Smooth muscle cell (in vitro differentiated cells): ENCODE measurements at regions not wholly inside any gene's neighbourhood (a gene's known extent, or its start where the extent isn't known, plus 50 kb on each side); places are given as distances from the start of the nearest gene placed in this dataset.
"Not testable (repeated sequence)": the region's sequence is repeated elsewhere in the genome, so short reads cannot be mapped to it uniquely, and the experiment has no call there.

Experiments
- DNase-seq: peaks from one replicate; lab custom pipeline; 2025; ENCODE audit not compliant: unreplicated experiment; lab: John Stamatoyannopoulos, UW
- H2AFZ ChIP-seq: fragments of 200-600 bp; sonication (generic); 2 replicates; pipeline ENCODE4 v1.6.0; 2016; ENCODE audit warnings: antibody characterized with exemption, low read depth, mild to moderate bottlenecking
- H3F3A ChIP-seq: fragments of 200-600 bp; sonication (generic); 2 replicates; pipeline ENCODE4 v1.6.0; 2017; ENCODE audit warnings: antibody characterized with exemption, low read depth
- H3K27ac ChIP-seq: fragments of 200-600 bp; sonication (generic); 2 replicates; pipeline ENCODE4 v1.5.1; 2016; ENCODE audit warnings: low read depth, mild to moderate bottlenecking
- H3K27me3 ChIP-seq: fragments of 200-600 bp; sonication (generic); 2 replicates; pipeline ENCODE4 v1.6.1; 2016; ENCODE audit warnings: low read depth, mild to moderate bottlenecking
- H3K36me3 ChIP-seq: fragments of 200-600 bp; sonication (generic); 2 replicates; pipeline ENCODE4 v1.5.1; 2016; ENCODE audit warnings: low read depth
- H3K4me1 ChIP-seq: fragments of 200-600 bp; sonication (generic); 2 replicates; pipeline ENCODE4 v1.5.1; 2016; ENCODE audit warnings: low read depth
- H3K4me2 ChIP-seq: fragments of 200-600 bp; sonication (generic); 2 replicates; pipeline ENCODE4 v1.6.0; 2016; ENCODE audit warnings: mild to moderate bottlenecking
- H3K4me3 ChIP-seq: fragments of 200-600 bp; sonication (generic); 2 replicates; pipeline ENCODE4 v1.5.1; 2016; ENCODE audit warnings: mild to moderate bottlenecking
- H3K79me2 ChIP-seq: fragments of 200-600 bp; sonication (generic); 2 replicates; pipeline ENCODE4 v1.6.0; 2016; ENCODE audit warnings: low read depth, mild to moderate bottlenecking
- H3K9ac ChIP-seq: fragments of 200-600 bp; sonication (generic); 2 replicates; pipeline ENCODE4 v1.6.0; 2016; ENCODE audit warnings: low read depth
- H3K9me3 ChIP-seq: fragments of 200-600 bp; sonication (generic); replicated peaks from 2 replicates; pipeline ENCODE4 v1.5.1; 2016; ENCODE audit warnings: low read depth
- H4K20me1 ChIP-seq: fragments of 200-600 bp; sonication (generic); 2 replicates; pipeline ENCODE4 v1.6.0; 2016; ENCODE audit warnings: low read depth
- CTCF ChIP-seq: fragments of 200-600 bp; sonication (generic); IDR thresholded peaks from 2 replicates; pipeline ENCODE4 v1.5.1; 2017; ENCODE audit warnings: borderline replicate concordance, mild to moderate bottlenecking, antibody characterized with exemption; ENCODE audit not compliant: insufficient read depth, poor library complexity, severe bottlenecking
- WGBS: methylation state at CpG from one replicate; pipeline ENCODE4 v1.1.7; 2016; ENCODE audit warnings: low lambda C conversion rate; 5-methylcytosine and 5-hydroxymethylcytosine counted together

GRCh38 chr18:8522756-8523155, 86.5 kb upstream of the RAB12 start:
- Histone ChIP-seq H3K27me3 (no peaks in the 10 kb centered on the region), H3K27ac (no peak overlapping the region), H2AFZ (no peak overlapping the region), H3K4me1 (no peaks in the 10 kb centered on the region), H3K4me2 (no peak overlapping the region), H3K9me3 (no peaks in the 10 kb centered on the region), H3K79me2 (no peaks in the 10 kb centered on the region), H3K4me3 (no peak overlapping the region), H3F3A (no peaks in the 10 kb centered on the region), H3K9ac (no peak overlapping the region), H3K36me3 (no peaks in the 10 kb centered on the region), H4K20me1 (no peaks in the 10 kb centered on the region)
- TF ChIP-seq CTCF, result no peak
- no peak for DNase-seq
- 84% methylated on average over 4 of the region's 4 CpGs for WGBS

DNA sequence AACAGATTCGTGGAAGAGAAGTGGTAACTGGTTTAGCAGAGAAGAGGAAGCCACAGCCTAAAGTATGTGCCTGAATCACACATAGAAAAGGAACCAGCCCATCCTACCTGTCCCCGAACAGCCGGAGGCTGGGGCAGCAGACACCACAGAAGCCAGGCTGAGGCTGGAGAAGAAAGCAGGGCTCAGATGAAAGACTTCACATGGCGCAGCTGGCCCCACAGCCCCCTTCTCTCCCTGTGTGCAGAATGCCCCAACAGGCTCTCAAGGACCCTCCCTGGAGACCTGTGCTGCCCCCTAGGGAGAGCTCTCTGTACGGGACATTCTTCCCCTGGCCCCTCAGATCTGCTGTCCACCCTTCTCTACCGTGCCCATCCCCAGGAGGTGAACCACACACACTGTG, 83.5 kb upstream of the RAB12 start:
- Histone ChIP-seq H3K4me2 (no peak overlapping the region), H3F3A (no peaks in the 10 kb centered on the region), H3K36me3 (no peaks in the 10 kb centered on the region), H3K27ac (no peak overlapping the region), H2AFZ (no peak overlapping the region), H3K4me1 (no peaks in the 10 kb centered on the region), H3K27me3 (no peaks in the 10 kb centered on the region), H3K9ac (no peak overlapping the region), H3K9me3 (peaks cover 6% of the 10 kb centered on the region), H3K4me3 (no peak overlapping the region), H3K79me2 (no peaks in the 10 kb centered on the region), H4K20me1 (no peaks in the 10 kb centered on the region)
- DNase-seq, result no peak
- no peak for TF ChIP-seq CTCF
- 65% methylated on average over 6 of the region's 6 CpGs for WGBS

GRCh38 chr18:8526332-8526731, 82.9 kb upstream of the RAB12 start:
- Histone ChIP-seq H3F3A (no peaks in the 10 kb centered on the region), H2AFZ (no peak overlapping the region), H3K79me2 (no peaks in the 10 kb centered on the region), H3K9ac (no peak overlapping the region), H4K20me1 (no peaks in the 10 kb centered on the region), H3K4me1 (no peaks in the 10 kb centered on the region), H3K4me3 (no peak overlapping the region), H3K9me3 (peaks cover 6% of the 10 kb centered on the region), H3K27ac (no peak overlapping the region), H3K4me2 (no peak overlapping the region), H3K36me3 (no peaks in the 10 kb centered on the region), H3K27me3 (no peaks in the 10 kb centered on the region)
- TF ChIP-seq CTCF, result no peak
- 69% methylated on average over 9 of the region's 9 CpGs for WGBS
- no peak for DNase-seq

- H3K9me3 ChIP-seq, result peaks cover 15% of the 10 kb centered on the region
- no peak for DNase-seq
- H3K4me3 ChIP-seq, result no peak overlapping the region
- H3F3A ChIP-seq, result no peaks in the 10 kb centered on the region
- WGBS, result 94% methylated on average over 2 of the region's 2 CpGs
- H3K36me3 ChIP-seq, result no peaks in the 10 kb centered on the region
- no peak overlapping the region for H3K27ac ChIP-seq
- no peak for TF ChIP-seq CTCF
- H2AFZ ChIP-seq, result no peak overlapping the region
- H3K9ac ChIP-seq, result no peak overlapping the region
- no peaks in the 10 kb centered on the region for H4K20me1 ChIP-seq
- no peaks in the 10 kb centered on the region for H3K4me1 ChIP-seq
- H3K27me3 ChIP-seq, result no peaks in the 10 kb centered on the region
- no peak overlapping the region for H3K4me2 ChIP-seq
- H3K79me2 ChIP-seq, result no peaks in the 10 kb centered on the region
These were observed 79.6 kb upstream of the RAB12 start for GRCh38 chr18:8529609-8530008.

DNA sequence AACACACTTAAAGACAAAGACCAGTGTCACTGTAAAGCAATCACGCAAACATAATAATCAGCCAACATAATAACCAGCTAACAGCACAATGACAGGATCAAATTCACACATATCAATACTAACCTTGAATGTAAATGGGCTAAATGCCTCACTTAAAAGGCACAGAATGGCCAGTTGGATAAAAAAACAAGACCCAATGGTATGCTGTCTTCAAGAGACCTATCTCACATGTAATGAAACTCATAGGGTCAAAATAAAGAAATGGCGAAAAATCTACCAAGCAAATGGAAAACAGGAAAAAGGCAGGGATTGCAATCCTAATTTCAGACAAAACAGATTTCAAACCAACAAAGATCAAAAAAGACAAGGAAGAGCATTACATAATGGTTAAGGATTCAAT, 78.2 kb upstream of the RAB12 start:
- not testable (repeated sequence) for H3K4me1 ChIP-seq, H3K9ac ChIP-seq, H4K20me1 ChIP-seq, H3K4me3 ChIP-seq, DNase-seq, H3K4me2 ChIP-seq, H3K36me3 ChIP-seq, H2AFZ ChIP-seq, H3F3A ChIP-seq, H3K27me3 ChIP-seq, H3K27ac ChIP-seq, H3K79me2 ChIP-seq
- H3K9me3 ChIP-seq, result peaks cover 15% of the 10 kb centered on the region
- WGBS, result 67% methylated on average over 2 of the region's 2 CpGs
